ENCODE measurements at regions not wholly inside any gene's neighbourhood (a gene's known extent, or its start where the extent isn't known, plus 50 kb on each side); places are given as distances from the start of the nearest gene placed in this dataset.

DNA sequence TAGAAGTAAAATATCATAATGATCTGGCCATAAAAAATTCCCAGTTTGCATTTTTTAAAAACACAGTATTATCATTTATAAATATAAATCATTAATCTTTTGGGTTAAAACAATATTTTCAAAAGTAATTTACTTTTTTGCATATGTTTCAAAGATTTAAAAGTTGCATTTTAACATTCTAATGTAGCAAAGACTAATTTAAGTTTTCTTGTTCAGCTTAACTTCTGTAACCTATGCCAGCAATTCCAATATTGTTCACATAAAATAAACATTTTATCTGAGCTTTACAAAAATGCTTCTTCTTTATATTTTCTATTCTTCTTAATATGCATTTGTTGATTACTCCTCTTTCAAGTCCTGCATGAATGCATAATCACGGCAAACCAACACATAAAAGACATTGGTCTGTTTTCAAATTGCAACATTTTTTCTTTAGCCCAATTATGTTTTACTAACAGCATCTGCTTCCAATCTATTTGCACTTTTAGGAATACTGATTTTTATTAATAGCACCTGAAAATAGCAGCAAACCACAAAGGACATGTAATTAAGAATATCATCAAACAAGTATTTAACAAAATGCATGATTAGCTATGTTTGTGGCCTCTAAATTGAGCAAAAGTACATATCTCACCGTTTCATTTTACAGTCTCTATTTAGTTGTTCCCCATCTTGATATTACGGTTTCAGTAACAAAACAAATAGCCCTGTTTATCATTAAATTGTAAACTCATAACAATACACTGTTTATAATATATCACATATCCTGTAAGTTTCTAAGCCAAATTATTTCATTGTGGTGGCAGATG lies 286.9 kb upstream of the NFE2L3 start:
- Histone ChIP-seq H3K4me1 (peaks cover 0 to 18% (median 3%) of the 10 kb centered on the region in 3 donors), H3K27me3 (peaks cover 100% of the 10 kb centered on the region), H3K27ac (no peak overlapping the region), H3K36me3 (no peaks in the 10 kb centered on the region), H3K4me3 (no peak overlapping the region), H3K9me3 (peaks cover 0 to 24% (median 0%) of the 10 kb centered on the region in 3 donors)
- WGBS, 2 donors (ENCODE audit: low coverage in 1 of 2), result 28 to 31% methylated on average over 3 of the region's 3 CpGs
- no peak for ATAC-seq
- no peak for TF ChIP-seq EP300 (IDR thresholded peaks at IDR 0.05)
- no peak for TF ChIP-seq POLR2A (IDR thresholded peaks at IDR 0.05)
- TF ChIP-seq, protein P1, sequence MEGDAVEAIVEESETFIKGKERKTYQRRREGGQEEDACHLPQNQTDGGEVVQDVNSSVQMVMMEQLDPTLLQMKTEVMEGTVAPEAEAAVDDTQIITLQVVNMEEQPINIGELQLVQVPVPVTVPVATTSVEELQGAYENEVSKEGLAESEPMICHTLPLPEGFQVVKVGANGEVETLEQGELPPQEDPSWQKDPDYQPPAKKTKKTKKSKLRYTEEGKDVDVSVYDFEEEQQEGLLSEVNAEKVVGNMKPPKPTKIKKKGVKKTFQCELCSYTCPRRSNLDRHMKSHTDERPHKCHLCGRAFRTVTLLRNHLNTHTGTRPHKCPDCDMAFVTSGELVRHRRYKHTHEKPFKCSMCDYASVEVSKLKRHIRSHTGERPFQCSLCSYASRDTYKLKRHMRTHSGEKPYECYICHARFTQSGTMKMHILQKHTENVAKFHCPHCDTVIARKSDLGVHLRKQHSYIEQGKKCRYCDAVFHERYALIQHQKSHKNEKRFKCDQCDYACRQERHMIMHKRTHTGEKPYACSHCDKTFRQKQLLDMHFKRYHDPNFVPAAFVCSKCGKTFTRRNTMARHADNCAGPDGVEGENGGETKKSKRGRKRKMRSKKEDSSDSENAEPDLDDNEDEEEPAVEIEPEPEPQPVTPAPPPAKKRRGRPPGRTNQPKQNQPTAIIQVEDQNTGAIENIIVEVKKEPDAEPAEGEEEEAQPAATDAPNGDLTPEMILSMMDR (IDR thresholded peaks at IDR 0.05), result no peak

DNA sequence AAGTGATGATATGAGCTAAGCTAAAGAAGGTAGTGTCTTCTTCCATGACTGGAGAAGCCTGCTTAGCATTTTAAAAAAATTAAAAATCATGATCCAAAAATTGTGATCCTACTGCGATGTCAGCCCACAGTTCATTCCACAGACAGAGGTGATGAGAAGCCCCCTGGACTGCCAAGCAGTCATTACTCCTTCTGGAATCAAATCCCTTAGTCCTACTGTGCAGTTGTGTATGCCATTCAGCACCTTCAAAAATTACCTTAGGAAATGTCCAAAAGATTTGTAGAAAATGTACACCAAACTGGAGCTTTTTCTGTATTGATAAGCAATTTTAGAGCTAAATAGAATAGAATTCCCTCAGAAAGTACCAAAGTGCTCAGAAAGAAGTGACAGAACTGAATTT lies 283.5 kb upstream of the NFE2L3 start:
- H3K27ac ChIP-seq, result no peak overlapping the region
- no peaks in the 10 kb centered on the region for H3K4me1 ChIP-seq
- no peaks in the 10 kb centered on the region for H3K36me3 ChIP-seq
- WGBS, 2 donors (ENCODE audit: low coverage in 1 of 2), result 100% methylated on average over 1 of the region's 1 CpG
- no peak for ATAC-seq
- TF ChIP-seq POLR2AphosphoS5 (IDR thresholded peaks at IDR 0.05) (no peak), EP300 (IDR thresholded peaks at IDR 0.05) (no peak)
- no peaks in the 10 kb centered on the region for H3K9me3 ChIP-seq
- H3K27me3 ChIP-seq, result peaks cover 100% of the 10 kb centered on the region
- H3K4me3 ChIP-seq, result no peak overlapping the region

DNA sequence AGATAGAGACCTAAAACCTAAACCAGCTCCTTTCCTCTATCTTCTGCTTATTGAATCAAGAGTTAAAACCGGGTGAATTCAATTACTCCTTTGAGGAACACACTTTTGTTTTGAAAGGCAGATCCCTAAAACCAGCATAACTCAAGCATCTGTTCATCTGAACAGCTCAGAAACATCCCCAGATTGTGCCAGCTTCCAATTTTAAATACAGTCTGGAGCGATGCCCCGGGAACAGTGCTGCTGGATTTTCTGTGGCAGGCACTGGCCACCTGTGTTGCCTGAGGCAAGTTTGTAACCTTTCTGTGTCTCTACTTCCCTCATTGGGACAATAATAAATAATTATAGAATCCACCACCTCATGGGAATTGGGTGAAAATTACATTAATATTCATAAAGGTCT lies 281.4 kb upstream of the NFE2L3 start:
- no peak for ATAC-seq
- no peaks in the 10 kb centered on the region for H3K9me3 ChIP-seq
- WGBS, 2 donors (ENCODE audit: low coverage in 1 of 2), result 72 to 81% methylated on average over 3 of the region's 3 CpGs
- H3K4me3 ChIP-seq, result no peak overlapping the region
- H3K27ac ChIP-seq, result no peak overlapping the region
- H3K4me1 ChIP-seq, result no peaks in the 10 kb centered on the region
- no peaks in the 10 kb centered on the region for H3K36me3 ChIP-seq
- TF ChIP-seq, protein P1 (IDR thresholded peaks at IDR 0.05), result no peak
- TF ChIP-seq POLR2AphosphoS5 (IDR thresholded peaks at IDR 0.05) (no peak), EP300 (IDR thresholded peaks at IDR 0.05) (no peak), POLR2A (IDR thresholded peaks at IDR 0.05) (no peak)
- peaks cover 100% of the 10 kb centered on the region for H3K27me3 ChIP-seq

DNA sequence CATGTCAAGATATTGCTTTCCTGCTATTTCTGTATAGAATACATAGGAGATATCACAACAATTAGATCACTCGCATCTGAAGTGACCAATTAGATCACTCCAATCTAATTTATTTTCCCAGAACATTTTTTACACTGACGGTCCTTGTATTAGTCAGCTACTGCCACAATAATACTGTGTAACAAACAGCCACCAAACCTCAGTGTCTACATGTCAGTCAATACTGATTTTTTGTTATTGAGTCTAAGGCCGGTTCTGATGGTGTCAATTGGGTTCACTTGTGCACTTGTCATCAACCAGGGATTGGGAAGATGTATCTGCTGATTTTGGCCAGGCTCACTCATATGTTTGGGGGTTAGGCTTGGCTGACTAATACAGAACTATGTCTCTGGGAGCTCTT lies 275.9 kb upstream of the NFE2L3 start:
- Histone ChIP-seq H3K27me3 (peaks cover 99% of the 10 kb centered on the region), H3K27ac (no peak overlapping the region), H3K9me3 (no peaks in the 10 kb centered on the region), H3K36me3 (no peaks in the 10 kb centered on the region), H3K4me1 (no peaks in the 10 kb centered on the region), H3K4me3 (no peak overlapping the region)
- TF ChIP-seq POLR2AphosphoS5 (IDR thresholded peaks at IDR 0.05), result no peak
- no peak for TF ChIP-seq POLR2A (IDR thresholded peaks at IDR 0.05)
- TF ChIP-seq EP300 (IDR thresholded peaks at IDR 0.05), result no peak
- TF ChIP-seq, protein P1 (IDR thresholded peaks at IDR 0.05), result no peak
- ATAC-seq, result no peak
- WGBS, 2 donors (ENCODE audit: low coverage in 1 of 2), result 85 to 89% methylated on average over 2 to 3 of the region's 3 CpGs

DNA sequence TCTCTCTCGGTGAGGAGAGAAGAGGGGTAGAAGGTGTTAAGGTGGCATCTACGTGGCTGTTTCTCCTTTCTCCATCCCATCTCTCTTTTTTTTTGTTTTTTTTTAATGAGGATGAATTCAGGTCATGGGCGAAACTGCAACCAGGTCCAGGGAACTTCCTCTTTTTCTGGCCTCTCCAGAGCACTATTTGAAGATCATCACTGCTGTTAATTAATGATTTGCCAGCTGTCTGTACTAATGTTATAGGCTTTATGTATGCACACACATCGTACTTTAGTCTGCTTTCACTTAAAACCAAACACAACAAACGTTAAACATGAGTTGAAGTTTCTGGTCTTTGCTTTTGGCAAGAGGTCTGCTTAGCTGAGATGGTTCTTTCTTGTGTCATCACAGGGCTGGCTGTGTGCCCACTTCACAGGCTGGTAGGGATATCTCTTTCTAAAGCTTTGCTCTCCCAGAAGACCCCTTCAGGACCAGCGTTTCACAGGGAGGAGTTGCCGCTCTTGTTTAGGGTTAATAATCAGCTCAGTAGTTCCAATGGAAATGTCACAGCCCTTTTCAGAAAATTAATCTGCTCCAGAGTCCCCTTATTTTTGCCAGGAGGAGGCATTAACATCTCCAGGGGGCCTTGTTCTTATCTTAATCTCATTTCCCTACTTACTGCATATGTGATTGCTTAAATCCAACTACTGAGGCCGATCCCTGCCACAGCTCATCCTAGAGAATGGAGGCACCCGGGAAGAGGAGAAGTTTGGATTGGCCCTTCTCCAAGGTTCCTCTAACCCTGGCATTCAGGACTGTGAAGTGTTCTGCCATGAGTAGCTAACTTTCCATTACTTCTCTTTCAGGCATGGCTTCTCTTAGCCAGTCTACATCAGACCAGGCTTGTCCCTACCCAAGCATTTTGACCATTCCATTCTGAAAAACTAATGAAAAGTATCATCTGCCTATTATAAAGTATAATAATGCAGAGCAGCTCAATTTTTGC lies 273.9 kb upstream of the NFE2L3 start:
- no peaks in the 10 kb centered on the region for H3K4me1 ChIP-seq
- no peak for TF ChIP-seq POLR2A (IDR thresholded peaks at IDR 0.05)
- TF ChIP-seq EP300 (IDR thresholded peaks at IDR 0.05), result no peak
- TF ChIP-seq, protein P1 (IDR thresholded peaks at IDR 0.05), result no peak
- no peak for TF ChIP-seq POLR2AphosphoS5 (IDR thresholded peaks at IDR 0.05)
- H3K27me3 ChIP-seq, result peaks cover 99% of the 10 kb centered on the region
- no peaks in the 10 kb centered on the region for H3K9me3 ChIP-seq
- ATAC-seq, result no peak
- H3K4me3 ChIP-seq, result no peak overlapping the region
- no peak overlapping the region for H3K27ac ChIP-seq
- H3K36me3 ChIP-seq, result no peaks in the 10 kb centered on the region
- 56 to 77% methylated on average over 7 to 8 of the region's 9 CpGs for WGBS, 2 donors (ENCODE audit: low coverage in 1 of 2)

Measured in gastroesophageal sphincter (tissue), 4 donors.